GM12891 (cell line): ENCODE measurements at regions not wholly inside any gene's neighbourhood (a gene's known extent, or its start where the extent isn't known, plus 50 kb on each side); places are given as distances from the start of the nearest gene placed in this dataset.

ENCODE experiments used
- POLR2A ChIP-seq: IDR thresholded peaks from 2 replicates; pipeline ENCODE4 v1.6.1; 2011; ENCODE audit warnings: low read depth, low read length, control low read depth
- TAF1 ChIP-seq: IDR thresholded peaks from 2 replicates; pipeline ENCODE4 v1.6.1; 2011; ENCODE audit warnings: low read depth, low read length, control low read depth

- TF ChIP-seq POLR2A (no peak), TAF1 (no peak)
Measured at GRCh38 chr18:78080081-78080480, 830.4 kb downstream of the GALR1 start.
